OCI-LY3 (cell line): ENCODE measurements at regions not wholly inside any gene's neighbourhood (a gene's known extent, or its start where the extent isn't known, plus 50 kb on each side); places are given as distances from the start of the nearest gene placed in this dataset.

ENCODE experiments used
- H2AFZ ChIP-seq: fragments of 200-600, 300-600 bp; shearing (Covaris generic); 2 replicates; pipeline ENCODE4 v1.6.0; 2014; ENCODE audit warnings: antibody characterized with exemption, low read depth, low read length
- H3K27ac ChIP-seq: fragments of 200-600, 300-600 bp; sonication (generic); 2 replicates; pipeline ENCODE4 v1.5.1; 2014; ENCODE audit warnings: mild to moderate bottlenecking, low read length, moderate library complexity, mixed read lengths
- H3K27me3 ChIP-seq: fragments of 200-600, 300-600 bp; sonication (generic); 2 replicates; pipeline ENCODE4 v1.6.1; 2014; ENCODE audit warnings: low read depth, low read length, mixed read lengths
- H3K36me3 ChIP-seq: fragments of 200-600, 300-600 bp; sonication (generic); replicated peaks from 2 replicates; pipeline ENCODE3; 2014; ENCODE audit warnings: low read depth, low read length, mixed read lengths
- H3K4me1 ChIP-seq: fragments of 300-600, 200-600 bp; sonication (generic); 2 replicates; pipeline ENCODE4 v1.6.1; 2014; ENCODE audit warnings: low read length, mixed read lengths
- H3K4me2 ChIP-seq: fragments of 200-600, 300-600 bp; sonication (generic); 2 replicates; pipeline ENCODE4 v1.6.1; 2014; ENCODE audit warnings: low read length, mixed read lengths
- H3K4me3 ChIP-seq: fragments of 300-600, 200-600 bp; sonication (generic); 2 replicates; pipeline ENCODE4 v1.5.1; 2014; ENCODE audit warnings: antibody characterized with exemption, mild to moderate bottlenecking, low read length, moderate library complexity
- H3K79me2 ChIP-seq: fragments of 300-600, 200-600 bp; shearing (Covaris generic); 2 replicates; pipeline ENCODE4 v1.6.1; 2014; ENCODE audit warnings: mild to moderate bottlenecking, low read length, mixed read lengths
- H3K9ac ChIP-seq: fragments of 300-600, 200-600 bp; shearing (Covaris generic); 2 replicates; pipeline ENCODE4 v1.6.0; 2014; ENCODE audit warnings: mild to moderate bottlenecking, low read length, moderate library complexity
- H3K9me3 ChIP-seq: fragments of 200-600, 300-600 bp; shearing (Covaris generic); 2 replicates; pipeline ENCODE4 v1.6.1; 2014; ENCODE audit warnings: low read length, mixed read lengths; ENCODE audit not compliant: insufficient read depth
- H4K20me1 ChIP-seq: fragments of 200-600, 300-600 bp; sonication (generic); 2 replicates; pipeline ENCODE4 v1.6.1; 2016; ENCODE audit warnings: low read length, mixed read lengths; ENCODE audit not compliant: insufficient read depth
- CTCF ChIP-seq: fragments of 200-600, 300-600 bp; sonication (generic); IDR thresholded peaks from 2 replicates; pipeline ENCODE4 v1.5.1; 2014; ENCODE audit warnings: antibody characterized with exemption, low read length, low read depth
- EZH2phosphoT487 ChIP-seq: fragments of 200-600 bp; shearing (Covaris generic); IDR thresholded peaks from 2 replicates; pipeline ENCODE4 v1.6.1; 2018; ENCODE audit warnings: antibody characterized with exemption, mixed run types, low read depth

- H3K27ac ChIP-seq, result no peak overlapping the region
- H3K36me3 ChIP-seq, result no peaks in the 10 kb centered on the region
Observed at GRCh38 chr1:239282411-239282810, 104.0 kb upstream of the CHRM3 start.

GRCh38 chr1:239276051-239276450 is 110.3 kb upstream of the CHRM3 start:
- Histone ChIP-seq H4K20me1 (no peaks in the 10 kb centered on the region), H3K4me2 (no peak overlapping the region), H3K4me1 (peaks cover 2% of the 10 kb centered on the region; the same call in 1 of the 2 replicates), H3K9me3 (no peaks in the 10 kb centered on the region), H3K79me2 (no peaks in the 10 kb centered on the region), H2AFZ (no peak overlapping the region), H3K36me3 (no peaks in the 10 kb centered on the region), H3K27ac (no peak overlapping the region), H3K4me3 (no peak overlapping the region), H3K9ac (no peak overlapping the region), H3K27me3 (no peaks in the 10 kb centered on the region)
- TF ChIP-seq CTCF (no peak), EZH2phosphoT487 (no peak)

More at GRCh38 chr1:239282411-239282810, 104.0 kb upstream of the CHRM3 start:
- Histone ChIP-seq H3K4me1 (no peaks in the 10 kb centered on the region), H3K4me2 (no peak overlapping the region), H3K9ac (no peak overlapping the region), H3K4me3 (no peak overlapping the region), H3K79me2 (no peaks in the 10 kb centered on the region), H2AFZ (no peak overlapping the region), H4K20me1 (no peaks in the 10 kb centered on the region), H3K27me3 (no peaks in the 10 kb centered on the region), H3K9me3 (no peaks in the 10 kb centered on the region)
- TF ChIP-seq CTCF, result no peak
- TF ChIP-seq EZH2phosphoT487, result no peak

- Histone ChIP-seq H3K79me2 (no peaks in the 10 kb centered on the region), H4K20me1 (no peaks in the 10 kb centered on the region), H3K4me3 (no peak overlapping the region), H3K27ac (no peak overlapping the region), H3K4me1 (peaks cover 2% of the 10 kb centered on the region; the same call in 1 of the 2 replicates), H3K9me3 (no peaks in the 10 kb centered on the region), H2AFZ (no peak overlapping the region), H3K4me2 (no peak overlapping the region), H3K9ac (no peak overlapping the region), H3K27me3 (no peaks in the 10 kb centered on the region), H3K36me3 (no peaks in the 10 kb centered on the region)
- no peak for TF ChIP-seq EZH2phosphoT487
- TF ChIP-seq CTCF, result no peak
Observed at GRCh38 chr1:239274242-239274830, 112.0 kb upstream of the CHRM3 start.

GRCh38 chr1:239270509-239270908 is 115.9 kb upstream of the CHRM3 start:
- H3K9me3 ChIP-seq, result no peaks in the 10 kb centered on the region
- peaks cover 2% of the 10 kb centered on the region; the same call in 1 of the 2 replicates for H3K4me1 ChIP-seq
- no peaks in the 10 kb centered on the region for H3K79me2 ChIP-seq
- no peaks in the 10 kb centered on the region for H4K20me1 ChIP-seq
- no peaks in the 10 kb centered on the region for H3K27me3 ChIP-seq
- TF ChIP-seq EZH2phosphoT487, result no peak
- no peak overlapping the region for H3K9ac ChIP-seq
- H3K36me3 ChIP-seq, result no peaks in the 10 kb centered on the region
- no peak overlapping the region for H2AFZ ChIP-seq
- no peak overlapping the region for H3K4me2 ChIP-seq
- no peak overlapping the region for H3K27ac ChIP-seq
- no peak overlapping the region for H3K4me3 ChIP-seq
